AG09319 (cell line): ENCODE measurements at regions not wholly inside any gene's neighbourhood (a gene's known extent, or its start where the extent isn't known, plus 50 kb on each side); places are given as distances from the start of the nearest gene placed in this dataset.
"Not testable (repeated sequence)": the region's sequence is repeated elsewhere in the genome, so short reads cannot be mapped to it uniquely, and the experiment has no call there.

Source experiments
- DNase-seq: peaks from one replicate; pipeline ENCODE4 v3.0.0-alpha.2; 2010; ENCODE audit warnings: low read depth; ENCODE audit errors: extremely low read depth
- CTCF ChIP-seq: IDR thresholded peaks from 2 replicates; pipeline ENCODE4 v1.5.1; 2011; ENCODE audit warnings: low read depth, mild to moderate bottlenecking, inconsistent platforms, low read length, moderate library complexity

GRCh38 chr18:42326752-42327151, 371.7 kb downstream of the PIK3C3 start:
- DNase-seq, result no peak
- no peak for TF ChIP-seq CTCF

GRCh38 chr18:42328931-42329330, 373.9 kb downstream of the PIK3C3 start:
- TF ChIP-seq CTCF, result no peak
- DNase-seq, result no peak

GRCh38 chr18:42330296-42330695, 375.3 kb downstream of the PIK3C3 start:
- DNase-seq, result no peak
- TF ChIP-seq CTCF, result no peak

- no peak for DNase-seq
- TF ChIP-seq CTCF, result no peak
Observed at GRCh38 chr18:42333558-42333957, 378.5 kb downstream of the PIK3C3 start.

GRCh38 chr18:42334931-42335330, 379.9 kb downstream of the PIK3C3 start:
- TF ChIP-seq CTCF, result no peak
- no peak for DNase-seq

GRCh38 chr18:42336139-42336538, 381.1 kb downstream of the PIK3C3 start:
- TF ChIP-seq CTCF, result no peak

GRCh38 chr18:42337337-42337736, 382.3 kb downstream of the PIK3C3 start:
- DNase-seq, result not testable (repeated sequence)

More at GRCh38 chr18:42336139-42336538, 381.1 kb downstream of the PIK3C3 start:
- no peak for DNase-seq

- no peak for TF ChIP-seq CTCF
- no peak for DNase-seq
Observed at GRCh38 chr18:42338683-42339082, 383.6 kb downstream of the PIK3C3 start.
